ENCODE measurements at regions not wholly inside any gene's neighbourhood (a gene's known extent, or its start where the extent isn't known, plus 50 kb on each side); places are given as distances from the start of the nearest gene placed in this dataset.

GRCh38 chr7:22572937-22573336 is 72.9 kb upstream of the STEAP1B start:
- TF ChIP-seq CTCF (IDR thresholded peaks at IDR 0.05 in 4 of 5, conservative IDR thresholded peaks at IDR 0.05 in 1 of 5) (no peak), POLR2A (IDR thresholded peaks at IDR 0.05) (no peak)

Data from gastrocnemius medialis (tissue), 4 donors.